K562 (cell line): ENCODE measurements at regions not wholly inside any gene's neighbourhood (a gene's known extent, or its start where the extent isn't known, plus 50 kb on each side); places are given as distances from the start of the nearest gene placed in this dataset.

Experiments used
- ATAC-seq: fragments of 200-7000 bp; cut with Tn5 transposase; 3 replicates; pipeline ENCODE4 v1.9.1; 2020; ENCODE audit warnings: moderate library complexity
- BruUV-seq: library from RNA; stranded (reverse); fragments of 400-500 nt; replicated peaks from 2 replicates; lab custom pipeline; 2021; lab: Mats Ljungman, UMichigan
- CTCF ChIA-PET: fragments of 300-600 bp; formaldehyde crosslinking; extraction: SDS; loops from one replicate; lab custom pipeline; 2021; ENCODE audit warnings: low intra/inter-chr PET ratio; lab: Yijun Ruan, JAX
- POLR2A ChIA-PET: fragments of 300-600, 350-650 bp; sonication (Branson Sonifier 250); formaldehyde crosslinking; extraction: SDS; loops from one replicate; lab custom pipeline; 2021; ENCODE audit warnings: antibody characterized with exemption, inconsistent platforms; lab: Yijun Ruan, JAX
- DNase-seq, 4 experiments: peaks; one replicate each; pipeline versions ENCODE4 v3.0.0 to v3.0.0-alpha.2; 2011 to 2018; ENCODE audit warnings: low spot score in 3 of 4, mixed read lengths in 3 of 4; ENCODE audit errors: extremely low read depth in 1 of 4
- FAIRE-seq: peaks from 2 replicates; lab custom pipeline; 2011; peaks lifted over from hg19 to GRCh38; lab: Jason Lieb, UNC
- H2AFZ ChIP-seq: 2 replicates; pipeline ENCODE4 v1.6.0; 2011; ENCODE audit warnings: low read depth, low read length, control low read depth, inconsistent platforms
- H3K27ac ChIP-seq: fragments of 200-600 bp; 3 replicates; pipeline ENCODE4 v1.8.0; 2011; ENCODE audit warnings: low read depth, mild to moderate bottlenecking, control low read depth, inconsistent platforms, low read length, moderate library complexity, mixed read lengths; ENCODE audit errors: extremely low read depth
- H3K27me3 ChIP-seq, 2 experiments: fragments of 300-600 bp in 1 of 2; 2 replicates in 1 of 2; 3 replicates in 1 of 2; pipeline versions ENCODE4 v1.6.0 to v1.8.0; 2011; ENCODE audit warnings: inconsistent platforms in 2 of 2, low read length in 2 of 2, mild to moderate bottlenecking in 1 of 2, mixed read lengths in 1 of 2, moderate library complexity in 1 of 2; ENCODE audit not compliant: control insufficient read depth in 2 of 2, insufficient read depth in 2 of 2
- H3K36me3 ChIP-seq: fragments of 300-600 bp; 3 replicates; pipeline ENCODE4 v1.8.0; 2011; ENCODE audit warnings: mild to moderate bottlenecking, low read length, inconsistent platforms; ENCODE audit not compliant: control insufficient read depth, insufficient read depth
- H3K4me1 ChIP-seq, 2 experiments: fragments of 200-600 bp in 1 of 2; replicated peaks in 1 of 2; 2 replicates in 1 of 2; 3 replicates in 1 of 2; pipeline versions ENCODE4 v1.5.1 to v1.8.0; 2011; ENCODE audit warnings: inconsistent platforms in 2 of 2, low read length in 2 of 2, mild to moderate bottlenecking in 1 of 2, mixed read lengths in 1 of 2, moderate library complexity in 1 of 2; ENCODE audit not compliant: control insufficient read depth in 2 of 2, insufficient read depth in 2 of 2
- H3K4me2 ChIP-seq: 2 replicates; pipeline ENCODE4 v1.6.1; 2011; ENCODE audit warnings: low read length, control low read depth, inconsistent platforms, mixed read lengths; ENCODE audit not compliant: insufficient read depth
- H3K4me3 ChIP-seq: fragments of 200-600 bp; sonication (generic), shearing (Covaris generic); 2 replicates; pipeline ENCODE4 v1.5.1; 2016; ENCODE audit warnings: control low read depth, inconsistent platforms
- H3K79me2 ChIP-seq: fragments of 200-600 bp; 3 replicates; pipeline ENCODE4 v1.8.0; 2011; ENCODE audit warnings: low read length, inconsistent platforms; ENCODE audit not compliant: control insufficient read depth, insufficient read depth
- H3K9ac ChIP-seq, 2 experiments: 2 replicates each; pipeline versions ENCODE4 v1.6.0 to v1.6.1; 2011; ENCODE audit warnings: low read depth in 2 of 2, low read length in 2 of 2, control low read depth in 1 of 2, inconsistent platforms in 1 of 2, mild to moderate bottlenecking in 1 of 2, mixed read lengths in 1 of 2; ENCODE audit not compliant: insufficient read depth in 1 of 2
- H3K9me1 ChIP-seq: one replicate; pipeline ENCODE4 v1.6.0; 2011; ENCODE audit warnings: inconsistent platforms, mild to moderate bottlenecking, low read length, moderate library complexity; ENCODE audit not compliant: control insufficient read depth, insufficient read depth
- H3K9me3 ChIP-seq: replicated peaks from 2 replicates; pipeline ENCODE4 v1.5.1; 2011; ENCODE audit warnings: low read depth, low read length, inconsistent platforms; ENCODE audit not compliant: control insufficient read depth, insufficient read depth
- H4K20me1 ChIP-seq: replicated peaks from 2 replicates; pipeline ENCODE4 v1.6.1; 2011; ENCODE audit warnings: low read length, inconsistent platforms, mixed read lengths; ENCODE audit not compliant: control insufficient read depth, insufficient read depth
- CHCHD3 ChIP-seq: fragments of 250-450 bp; sonication (Bioruptor Pico); IDR thresholded peaks from 2 replicates; pipeline ENCODE4 v2.1.2; 2022; ENCODE audit warnings: mild to moderate bottlenecking
- ERF ChIP-seq: fragments of 450-650 bp; formaldehyde crosslinking; IDR thresholded peaks from 2 replicates; pipeline ENCODE4 v1.4.0; 2020; ENCODE audit warnings: mild to moderate bottlenecking, mixed read lengths
- KDM4B ChIP-seq, 2 experiments: fragments of 450-650 bp in 1 of 2; sonication (generic) in 1 of 2; IDR thresholded peaks; 2 replicates each; pipeline ENCODE4 v1.6.1; 2016 to 2017; ENCODE audit warnings: borderline replicate concordance in 2 of 2, antibody characterized with exemption in 1 of 2, low read depth in 1 of 2, mild to moderate bottlenecking in 1 of 2
- MAZ ChIP-seq, 2 experiments: fragments of 450-650 bp in 1 of 2; sonication (generic) in 1 of 2; formaldehyde crosslinking; IDR thresholded peaks in 1 of 2; conservative IDR thresholded peaks in 1 of 2; 2 replicates each; pipeline versions ENCODE4 v1.4.0 to v1.5.0; 2020; ENCODE audit warnings: mild to moderate bottlenecking in 1 of 2, missing genetic modification reagents in 1 of 2
- XRCC4 ChIP-seq: IDR thresholded peaks from one replicate; pipeline ENCODE4 v1.6.1; 2011; ENCODE audit not compliant: insufficient read depth, insufficient read length; ENCODE audit errors: extremely low read depth
- ZNF212 ChIP-seq: fragments of 450-650 bp; formaldehyde crosslinking; IDR thresholded peaks from 2 replicates; pipeline ENCODE4 v1.4.0; 2020; ENCODE audit warnings: mild to moderate bottlenecking
- ZNF583 ChIP-seq: fragments of 250-450 bp; sonication (Bioruptor Pico); IDR thresholded peaks from 2 replicates; pipeline ENCODE4 v1.4.0; 2020
- ZNF830 ChIP-seq: fragments of 250-450 bp; sonication (Bioruptor Pico); IDR thresholded peaks from 2 replicates; pipeline ENCODE4 v1.5.0; 2021; ENCODE audit warnings: mild to moderate bottlenecking
- WGBS: fragments of 100-300 bp; shearing (Covaris generic); methylation state at CpG from one replicate; pipeline ENCODE4 v1.1.6; 2016; ENCODE audit warnings: low coverage, mixed read lengths; ENCODE audit not compliant: insufficient coverage; ENCODE audit errors: missing lambda C conversion rate; 5-methylcytosine and 5-hydroxymethylcytosine counted together
- in situ Hi-C: fragments of 300-500 bp; cut with MboI; formaldehyde crosslinking; loops from 4 replicates; pipeline ENCODE4 v1.15.0; 2018; ENCODE audit warnings: inconsistent platforms, mixed read lengths
- intact Hi-C: fragments of 100-400 bp; cut with micrococcal nuclease; formaldehyde crosslinking; loops from 2 replicates; pipeline ENCODE4 v1.14.2; 2022
- TF ChIP-seq, protein P1 (sequence below): fragments of 450-650 bp; conservative IDR thresholded peaks from 2 replicates; pipeline ENCODE4 v1.6.1; 2016; ENCODE audit warnings: missing genetic modification characterization, low read depth, mild to moderate bottlenecking, missing compliant biosample characterization, moderate library complexity

DNA sequence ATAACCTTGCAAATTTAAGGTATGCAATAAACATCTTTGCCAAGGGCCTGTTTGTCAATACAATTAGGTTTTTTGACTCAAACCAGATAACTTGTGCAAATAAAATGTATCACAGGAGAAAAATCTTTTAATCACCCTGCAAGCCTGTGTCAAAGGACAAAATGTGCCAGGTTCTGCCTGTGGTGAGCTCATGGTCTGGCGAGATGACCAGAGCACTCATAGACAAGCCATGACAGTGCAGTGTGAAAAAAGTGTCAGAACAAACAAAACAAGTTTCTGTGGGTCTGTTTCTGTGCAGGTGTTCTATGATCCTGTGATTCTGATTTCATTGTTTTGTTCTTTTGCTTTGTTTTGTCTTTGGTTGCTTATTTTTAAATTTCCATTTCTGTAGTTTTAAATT, 847.2 kb downstream of the VRK1 start (continued):
- TF ChIP-seq, protein P1, sequence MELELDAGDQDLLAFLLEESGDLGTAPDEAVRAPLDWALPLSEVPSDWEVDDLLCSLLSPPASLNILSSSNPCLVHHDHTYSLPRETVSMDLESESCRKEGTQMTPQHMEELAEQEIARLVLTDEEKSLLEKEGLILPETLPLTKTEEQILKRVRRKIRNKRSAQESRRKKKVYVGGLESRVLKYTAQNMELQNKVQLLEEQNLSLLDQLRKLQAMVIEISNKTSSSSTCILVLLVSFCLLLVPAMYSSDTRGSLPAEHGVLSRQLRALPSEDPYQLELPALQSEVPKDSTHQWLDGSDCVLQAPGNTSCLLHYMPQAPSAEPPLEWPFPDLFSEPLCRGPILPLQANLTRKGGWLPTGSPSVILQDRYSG (tag): no peak

DNA sequence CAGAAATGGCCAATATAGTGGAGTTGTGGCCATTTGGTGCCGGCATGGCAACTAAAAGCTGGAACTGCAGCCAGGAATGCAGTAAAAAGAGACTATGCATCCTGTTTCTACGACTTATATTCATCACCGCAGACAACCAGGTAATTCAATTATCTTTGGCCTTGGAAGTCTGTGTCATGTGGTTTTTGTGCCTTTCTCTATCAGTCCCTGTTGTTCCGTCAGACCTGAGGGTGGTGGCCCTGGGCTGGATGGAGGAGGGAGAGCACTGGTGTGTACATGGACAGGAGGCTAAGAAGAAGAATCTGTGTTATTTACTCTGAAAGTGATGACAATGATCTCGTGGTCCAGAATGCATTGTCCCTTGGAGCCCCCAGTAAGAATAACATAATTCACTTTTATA, 852.6 kb downstream of the VRK1 start:
- in situ Hi-C loops (no loop called here), intact Hi-C loops (no loop called here)
- no peak overlapping the region for H3K9ac ChIP-seq
- no peaks in the 10 kb centered on the region for H3K79me2 ChIP-seq
- H2AFZ ChIP-seq: no peak overlapping the region
- ATAC-seq (no peak), FAIRE-seq (no peak), DNase-seq (no peak)
- CTCF ChIA-PET: no interaction called here
- no peaks in the 10 kb centered on the region for H3K9me3 ChIP-seq
- WGBS: 0% methylated on average over 4 of the region's 5 CpGs
- no peaks in the 10 kb centered on the region for H4K20me1 ChIP-seq
- H3K27ac ChIP-seq: no peak overlapping the region
- no peaks in the 10 kb centered on the region for H3K4me1 ChIP-seq
- no peak overlapping the region for H3K4me2 ChIP-seq
- no peaks in the 10 kb centered on the region for H3K9me1 ChIP-seq
- no peaks in the 10 kb centered on the region for H3K36me3 ChIP-seq
- BruUV-seq: no TSS peak
- POLR2A ChIA-PET: no interaction called here
- TF ChIP-seq MAZ (CRISPR knock-in tag; conservative IDR thresholded peaks at IDR 0.05 in 1 of 2, IDR thresholded peaks at IDR 0.05 in 1 of 2) (no peak), KDM4B (IDR thresholded peaks at IDR 0.05; ENCODE audit: borderline replicate concordance in 2 of 2, low read depth in 1 of 2) (no peak), CHCHD3 (CRISPR knock-in tag) (no peak), ZNF212 (CRISPR knock-in tag) (no peak), ERF (CRISPR knock-in tag) (no peak), XRCC4 (no peak), ZNF830 (CRISPR knock-in tag) (no peak), ZNF583 (CRISPR knock-in tag) (no peak)
- H3K4me3 ChIP-seq: no peak overlapping the region
- no peaks in the 10 kb centered on the region for H3K27me3 ChIP-seq
